Uterus (tissue), 2 donors: ENCODE measurements at regions not wholly inside any gene's neighbourhood (a gene's known extent, or its start where the extent isn't known, plus 50 kb on each side); places are given as distances from the start of the nearest gene placed in this dataset.

Experiments used
- POLR2A ChIP-seq, 2 donors: fragments of 450-650 bp; IDR thresholded peaks; one replicate each; pipeline ENCODE4 v1.6.1; 2016; ENCODE audit warnings: antibody characterized with exemption in 2 of 2, mild to moderate bottlenecking in 1 of 2, moderate library complexity in 1 of 2
- TF ChIP-seq, protein P1 (sequence below), 4 experiments: fragments of 200-600 bp in 2 of 4; fragments of 450-650 bp in 2 of 4; sonication (generic) in 2 of 4; IDR thresholded peaks; one replicate each; pipeline ENCODE4 v1.5.1; 2016 to 2019; ENCODE audit warnings: antibody characterized with exemption in 4 of 4, mild to moderate bottlenecking in 2 of 4, moderate library complexity in 1 of 4

DNA sequence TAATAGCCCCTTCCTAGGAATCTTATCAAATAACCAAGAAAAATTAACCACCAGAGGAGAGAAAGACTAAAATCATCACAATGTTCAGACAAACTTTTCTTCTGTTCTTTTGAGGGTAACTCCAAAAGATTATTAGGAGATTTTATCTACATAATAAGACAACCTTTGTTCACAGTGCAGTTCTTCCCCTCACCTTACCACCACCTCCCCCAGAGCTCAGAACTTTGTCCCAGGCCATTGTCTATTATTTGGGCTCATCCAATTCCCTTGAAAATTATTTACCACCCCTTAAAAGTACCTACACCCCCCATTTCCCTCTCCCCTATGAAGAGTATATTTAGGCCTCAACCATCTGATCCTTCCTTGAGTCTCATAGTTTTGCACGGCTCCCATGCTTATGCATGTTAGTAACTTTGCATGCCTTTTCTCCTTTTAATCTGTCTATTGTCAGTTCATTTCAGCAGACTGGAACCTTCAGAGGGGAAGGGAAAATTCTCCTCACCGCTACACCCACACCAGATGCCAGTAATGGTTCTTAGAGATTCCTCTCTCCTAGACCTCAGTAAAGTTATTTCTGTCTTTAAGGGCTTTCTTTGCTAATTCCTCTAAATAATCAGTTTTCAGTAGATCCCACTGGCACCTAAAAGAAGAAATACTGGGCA, 234.9 kb downstream of the SKIDA1 start:
- TF ChIP-seq, protein P1, sequence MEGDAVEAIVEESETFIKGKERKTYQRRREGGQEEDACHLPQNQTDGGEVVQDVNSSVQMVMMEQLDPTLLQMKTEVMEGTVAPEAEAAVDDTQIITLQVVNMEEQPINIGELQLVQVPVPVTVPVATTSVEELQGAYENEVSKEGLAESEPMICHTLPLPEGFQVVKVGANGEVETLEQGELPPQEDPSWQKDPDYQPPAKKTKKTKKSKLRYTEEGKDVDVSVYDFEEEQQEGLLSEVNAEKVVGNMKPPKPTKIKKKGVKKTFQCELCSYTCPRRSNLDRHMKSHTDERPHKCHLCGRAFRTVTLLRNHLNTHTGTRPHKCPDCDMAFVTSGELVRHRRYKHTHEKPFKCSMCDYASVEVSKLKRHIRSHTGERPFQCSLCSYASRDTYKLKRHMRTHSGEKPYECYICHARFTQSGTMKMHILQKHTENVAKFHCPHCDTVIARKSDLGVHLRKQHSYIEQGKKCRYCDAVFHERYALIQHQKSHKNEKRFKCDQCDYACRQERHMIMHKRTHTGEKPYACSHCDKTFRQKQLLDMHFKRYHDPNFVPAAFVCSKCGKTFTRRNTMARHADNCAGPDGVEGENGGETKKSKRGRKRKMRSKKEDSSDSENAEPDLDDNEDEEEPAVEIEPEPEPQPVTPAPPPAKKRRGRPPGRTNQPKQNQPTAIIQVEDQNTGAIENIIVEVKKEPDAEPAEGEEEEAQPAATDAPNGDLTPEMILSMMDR (IDR thresholded peaks at IDR 0.05) = no peak
- no peak for TF ChIP-seq POLR2A (IDR thresholded peaks at IDR 0.05)
